WTC11 (cell line): ENCODE measurements at regions not wholly inside any gene's neighbourhood (a gene's known extent, or its start where the extent isn't known, plus 50 kb on each side); places are given as distances from the start of the nearest gene placed in this dataset.

Experiments used
- ATAC-seq: fragments of 200-7000 bp; cut with Tn5 transposase; 2 replicates; pipeline ENCODE4 v1.10.0; 2021; ENCODE audit warnings: mild to moderate bottlenecking, moderate library complexity
- CTCF ChIA-PET: fragments of 300-600 bp; sonication (Branson Sonifier 250); formaldehyde crosslinking; loops from one replicate; lab custom pipeline; 2021; ENCODE audit warnings: antibody characterized with exemption; lab: Charles Lee
- POLR2A ChIA-PET: fragments of 350-600 bp; sonication (Branson Sonifier 250); formaldehyde crosslinking; loops from one replicate; lab custom pipeline; 2021; ENCODE audit warnings: antibody characterized with exemption; lab: Charles Lee
- DNase-seq: peaks from one replicate; pipeline ENCODE4 v3.0.0; 2021; ENCODE audit warnings: low spot score
- H3K27ac Mint-ChIP-seq: 2 replicates; pipeline ENCODE4 v1.8.0; 2021; ENCODE audit warnings: mixed read lengths
- H3K27me3 Mint-ChIP-seq: 2 replicates; pipeline ENCODE4 v1.8.0; 2021; ENCODE audit warnings: low read depth, mild to moderate bottlenecking, moderate library complexity, mixed read lengths
- H3K36me3 Mint-ChIP-seq: 2 replicates; pipeline ENCODE4 v1.8.0; 2021; ENCODE audit warnings: mixed read lengths
- H3K4me1 Mint-ChIP-seq: 2 replicates; pipeline ENCODE4 v1.8.0; 2022; ENCODE audit warnings: mixed read lengths
- H3K4me3 Mint-ChIP-seq: 2 replicates; pipeline ENCODE4 v1.8.0; 2021; ENCODE audit warnings: mild to moderate bottlenecking, moderate library complexity, mixed read lengths
- H3K9me3 Mint-ChIP-seq: 2 replicates; pipeline ENCODE4 v1.8.0; 2021; ENCODE audit warnings: mixed read lengths
- AFF4 ChIP-seq: sonication (generic); formaldehyde crosslinking; IDR thresholded peaks from 2 replicates; pipeline ENCODE4 v1.8.1; 2023; ENCODE audit warnings: mild to moderate bottlenecking, missing genetic modification reagents, borderline replicate concordance
- ARID4B ChIP-seq: sonication (generic); formaldehyde crosslinking; IDR thresholded peaks from 2 replicates; pipeline ENCODE4 v1.8.0; 2023; ENCODE audit warnings: missing genetic modification reagents, mild to moderate bottlenecking, borderline replicate concordance
- ATF2 ChIP-seq: sonication (generic); formaldehyde crosslinking; IDR thresholded peaks from 2 replicates; pipeline ENCODE4 v1.8.1; 2022; ENCODE audit warnings: low read depth, missing genetic modification reagents, borderline replicate concordance
- ATF3 ChIP-seq: sonication (generic); formaldehyde crosslinking; conservative IDR thresholded peaks from 2 replicates; pipeline ENCODE4 v1.8.1; 2022; ENCODE audit warnings: mild to moderate bottlenecking, missing genetic modification reagents
- CREM ChIP-seq: sonication (generic); formaldehyde crosslinking; IDR thresholded peaks from 2 replicates; pipeline ENCODE4 v1.8.1; 2022; ENCODE audit warnings: mild to moderate bottlenecking, missing genetic modification reagents, moderate library complexity
- ERG ChIP-seq: fragments of 250-450 bp; sonication (Bioruptor Pico); IDR thresholded peaks from 2 replicates; pipeline ENCODE4 v1.8.0; 2021; ENCODE audit warnings: mild to moderate bottlenecking
- IRF1 ChIP-seq: sonication (generic); formaldehyde crosslinking; IDR thresholded peaks from 2 replicates; pipeline ENCODE4 v1.8.0; 2023; ENCODE audit warnings: missing genetic modification reagents
- JAZF1 ChIP-seq: fragments of 250-450 bp; sonication (Bioruptor Pico); IDR thresholded peaks from 2 replicates; pipeline ENCODE4 v1.9.0; 2021; ENCODE audit warnings: moderate library complexity, mild to moderate bottlenecking, inconsistent platforms
- KAT7 ChIP-seq: sonication (generic); formaldehyde crosslinking; IDR thresholded peaks from 2 replicates; pipeline ENCODE4 v1.8.1; 2023; ENCODE audit warnings: missing genetic modification reagents, mild to moderate bottlenecking, borderline replicate concordance
- MXD4 ChIP-seq: fragments of 250-450 bp; sonication (Bioruptor Pico); IDR thresholded peaks from 2 replicates; pipeline ENCODE4 v1.8.0; 2021; ENCODE audit warnings: mild to moderate bottlenecking, moderate library complexity, borderline replicate concordance
- NR1H2 ChIP-seq: sonication (generic); formaldehyde crosslinking; IDR thresholded peaks from 2 replicates; pipeline ENCODE4 v1.9.0; 2021; ENCODE audit warnings: mild to moderate bottlenecking, moderate library complexity, missing genetic modification reagents
- OVOL2 ChIP-seq: fragments of 250-450 bp; sonication (Bioruptor Pico); IDR thresholded peaks from 2 replicates; pipeline ENCODE4 v1.9.0; 2021; ENCODE audit warnings: mild to moderate bottlenecking, borderline replicate concordance
- SMAD3 ChIP-seq: sonication (generic); formaldehyde crosslinking; IDR thresholded peaks from 2 replicates; pipeline ENCODE4 v1.8.0; 2022; ENCODE audit warnings: missing genetic modification reagents, mild to moderate bottlenecking, borderline replicate concordance
- SP1 ChIP-seq: sonication (generic); formaldehyde crosslinking; conservative IDR thresholded peaks from 2 replicates; pipeline ENCODE4 v1.8.1; 2022; ENCODE audit warnings: missing genetic modification reagents
- ZNF232 ChIP-seq: sonication (generic); formaldehyde crosslinking; IDR thresholded peaks from 2 replicates; pipeline ENCODE4 v1.8.0; 2022; ENCODE audit warnings: mild to moderate bottlenecking, missing genetic modification reagents
- ZNF423 ChIP-seq: fragments of 250-450 bp; sonication (Bioruptor Pico); IDR thresholded peaks from 2 replicates; pipeline ENCODE4 v2.1.2; 2022; ENCODE audit warnings: mild to moderate bottlenecking, moderate library complexity
- ZNF671 ChIP-seq: fragments of 250-450 bp; sonication (Bioruptor Pico); IDR thresholded peaks from 2 replicates; pipeline ENCODE4 v1.8.0; 2021; ENCODE audit warnings: mild to moderate bottlenecking

- ATAC-seq (no peak), DNase-seq (no peak)
- H3K36me3 Mint-ChIP-seq: no peaks in the 10 kb centered on the region; the same call in 1 of the 2 replicates
- H3K4me1 Mint-ChIP-seq: peaks cover 18% of the 10 kb centered on the region
- no peak overlapping the region for H3K4me3 Mint-ChIP-seq
- H3K27ac Mint-ChIP-seq: no peak overlapping the region
- CTCF ChIA-PET: no interaction called here
- TF ChIP-seq SP1 (CRISPR knock-in tag) (no peak), ZNF232 (CRISPR knock-in tag) (no peak), OVOL2 (CRISPR knock-in tag) (no peak), AFF4 (CRISPR knock-in tag) (no peak), CREM (CRISPR knock-in tag) (no peak), SMAD3 (CRISPR knock-in tag) (no peak), MXD4 (CRISPR knock-in tag) (no peak), NR1H2 (CRISPR knock-in tag) (no peak), ZNF423 (CRISPR knock-in tag) (no peak), ZNF671 (CRISPR knock-in tag) (no peak)
- H3K27me3 Mint-ChIP-seq: no peaks in the 10 kb centered on the region
- H3K9me3 Mint-ChIP-seq: peaks cover 11% of the 10 kb centered on the region; the same call in 1 of the 2 replicates
- POLR2A ChIA-PET: no interaction called here
Observed at GRCh38 chr4:179441596-179441995, 1999.4 kb upstream of the AGA start.

- no peaks in the 10 kb centered on the region; the same call in 1 of the 2 replicates for H3K36me3 Mint-ChIP-seq
- ChIA-PET CTCF (no interaction called here), POLR2A (no interaction called here)
- peak overlapping the region; percentile 89 for H3K27ac Mint-ChIP-seq
- H3K4me3 Mint-ChIP-seq: no peak overlapping the region
- ATAC-seq: peak; percentile 57
- peaks cover 9% of the 10 kb centered on the region for H3K4me1 Mint-ChIP-seq
- DNase-seq: no peak
- peaks cover 11% of the 10 kb centered on the region; the same call in 1 of the 2 replicates for H3K9me3 Mint-ChIP-seq
- TF ChIP-seq ARID4B (CRISPR knock-in tag): no peak
- TF ChIP-seq ERG (CRISPR knock-in tag): no peak
- TF ChIP-seq KAT7 (CRISPR knock-in tag): no peak
- TF ChIP-seq IRF1 (CRISPR knock-in tag): no peak
- TF ChIP-seq ATF3 (CRISPR knock-in tag): no peak
- no peak for TF ChIP-seq ATF2
- no peak for TF ChIP-seq JAZF1 (CRISPR knock-in tag)
- no peaks in the 10 kb centered on the region for H3K27me3 Mint-ChIP-seq
Observed at GRCh38 chr4:179447308-179447707, 2005.1 kb upstream of the AGA start.
